ENCODE measurements at regions not wholly inside any gene's neighbourhood (a gene's known extent, or its start where the extent isn't known, plus 50 kb on each side); places are given as distances from the start of the nearest gene placed in this dataset.

DNA sequence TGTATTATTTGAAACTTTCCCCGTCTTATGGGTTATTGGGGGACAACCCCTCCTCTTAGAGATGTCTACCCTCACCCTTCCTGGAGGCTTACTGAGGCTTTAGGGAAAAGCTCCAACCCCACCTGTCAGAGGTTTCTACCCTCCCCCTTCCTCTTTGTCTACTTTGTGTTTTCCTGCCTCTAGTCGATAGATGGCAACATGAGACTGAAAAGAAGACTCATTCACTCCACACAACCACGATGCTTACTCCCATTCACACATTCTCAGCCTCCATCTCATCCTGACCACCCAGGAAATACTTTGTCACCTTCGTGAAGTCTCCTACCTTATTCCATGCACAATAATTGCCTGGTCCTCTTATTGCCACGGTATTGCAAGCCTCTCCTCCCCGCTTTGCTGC, 72.4 kb upstream of the KDM5D start:
- peak in 1 of 5 donors; percentile 0 for DNase-seq
- H3K9me3 ChIP-seq (ENCODE audit: control insufficient read depth in 2 of 3, insufficient read depth in 1 of 3, low read length in 3 of 3) = no peaks in the 10 kb centered on the region
- H3K4me1 ChIP-seq (ENCODE audit: control insufficient read depth in 2 of 3, insufficient read depth in 2 of 3, low read depth in 1 of 3, low read length in 3 of 3) = no peaks in the 10 kb centered on the region
- H3K27me3 ChIP-seq (ENCODE audit: control insufficient read depth, insufficient read depth, low read length) = no peaks in the 10 kb centered on the region
- no peak overlapping the region for H3K27ac ChIP-seq (ENCODE audit: low read depth in 2 of 2, low read length in 2 of 2)
- intact Hi-C loops (cut with DNase I) = no loop called here
- no peak for FAIRE-seq
- no peaks in the 10 kb centered on the region for H3K36me3 ChIP-seq (ENCODE audit: control insufficient read depth in 2 of 3, insufficient read depth in 3 of 3, low read length in 3 of 3)
- no peak overlapping the region for H3K4me3 ChIP-seq (ENCODE audit: low read length in 3 of 3)
- H3K9ac ChIP-seq (ENCODE audit: low read length in 3 of 3) = no peak overlapping the region
- no peak for TF ChIP-seq CTCF (IDR thresholded peaks at IDR 0.05; ENCODE audit: borderline replicate concordance, extremely low read depth, insufficient read depth)

DNA sequence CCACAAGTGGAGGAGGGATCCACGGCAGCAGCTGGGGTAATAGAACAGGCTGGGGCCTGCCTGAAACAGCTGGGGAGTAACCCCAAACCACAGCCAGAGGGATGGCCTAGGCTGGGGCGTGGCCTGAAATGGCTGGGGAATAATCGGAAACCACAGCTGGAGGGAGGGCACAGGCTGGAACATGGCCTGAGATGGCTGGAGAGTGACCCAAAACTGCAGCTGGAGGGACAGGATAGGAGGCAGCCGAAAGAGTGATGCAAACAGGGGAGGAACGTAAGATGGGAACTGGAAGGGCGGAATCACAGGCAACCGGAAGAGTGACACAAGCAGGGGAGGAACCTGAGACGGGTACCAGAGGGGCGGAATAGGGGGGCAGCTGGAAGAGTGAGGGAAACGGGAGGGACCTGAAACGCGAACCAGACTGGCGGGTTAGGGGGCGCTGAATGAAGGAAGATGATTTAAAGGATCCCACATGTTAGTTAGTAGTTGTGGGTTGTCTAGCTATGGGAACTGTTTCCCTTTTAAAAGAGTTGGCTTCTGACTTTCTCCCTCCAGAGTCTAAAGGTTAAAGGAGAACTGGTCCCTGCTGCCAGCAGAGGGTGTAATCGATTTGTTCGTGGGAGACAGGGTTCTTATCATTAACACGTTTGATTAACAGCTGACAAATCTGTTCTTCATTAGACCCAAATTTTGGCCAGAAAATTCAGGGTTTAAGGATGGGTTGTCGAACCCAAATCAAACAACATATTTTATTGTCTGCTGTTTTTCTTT, 71.7 kb upstream of the KDM5D start:
- Histone ChIP-seq H3K4me3 (ENCODE audit: low read length in 3 of 3) (no peak overlapping the region), H3K9ac (ENCODE audit: low read length in 3 of 3) (no peak overlapping the region), H3K4me1 (ENCODE audit: control insufficient read depth in 2 of 3, insufficient read depth in 2 of 3, low read depth in 1 of 3, low read length in 3 of 3) (no peaks in the 10 kb centered on the region), H3K27me3 (ENCODE audit: control insufficient read depth, insufficient read depth, low read length) (no peaks in the 10 kb centered on the region), H3K36me3 (ENCODE audit: control insufficient read depth in 2 of 3, insufficient read depth in 3 of 3, low read length in 3 of 3) (no peaks in the 10 kb centered on the region), H3K9me3 (ENCODE audit: control insufficient read depth in 2 of 3, insufficient read depth in 1 of 3, low read length in 3 of 3) (no peaks in the 10 kb centered on the region), H3K27ac (ENCODE audit: low read depth in 2 of 2, low read length in 2 of 2) (no peak overlapping the region)
- TF ChIP-seq CTCF (IDR thresholded peaks at IDR 0.05; ENCODE audit: borderline replicate concordance, extremely low read depth, insufficient read depth) = no peak
- intact Hi-C loops (cut with DNase I) = no loop called here
- DNase-seq = peak in 1 of 5 donors; percentile 1
- FAIRE-seq = no peak

Data from kidney (tissue), 13 donors.